ENCODE measurements at regions not wholly inside any gene's neighbourhood (a gene's known extent, or its start where the extent isn't known, plus 50 kb on each side); places are given as distances from the start of the nearest gene placed in this dataset.

GRCh38 chr17:79520167-79521165, 90.4 kb downstream of the RBFOX3 start:
- H3K36me3 ChIP-seq (ENCODE audit: control insufficient read depth in 2 of 2, extremely low read depth in 1 of 2, insufficient read depth in 2 of 2, low read length in 2 of 2), result no peaks in the 10 kb centered on the region
- peaks cover 0 to 5% of the 10 kb centered on the region in 2 experiments for H3K27me3 ChIP-seq (ENCODE audit: control insufficient read depth in 2 of 2, insufficient read depth in 2 of 2, low read length in 2 of 2)
- H3K9me1 ChIP-seq (replicated peaks; ENCODE audit: control insufficient read depth, extremely low read depth, insufficient read depth, low read length), result no peaks in the 10 kb centered on the region
- no peak overlapping the region for H3K4me2 ChIP-seq (ENCODE audit: insufficient read depth, low read length)
- H4K20me1 ChIP-seq (replicated peaks; ENCODE audit: control insufficient read depth, extremely low read depth, insufficient read depth, low read length), result no peaks in the 10 kb centered on the region
- intact Hi-C loops (cut with micrococcal nuclease) (no loop called here), dilution Hi-C loops (cut with MboI; ENCODE audit: extremely low pct_ligation_motif_present, low sequenced_read_pairs) (no loop called here)
- TF ChIP-seq MAX (IDR thresholded peaks at IDR 0.05; ENCODE audit: insufficient read depth, insufficient read length), result no peak
- no peak overlapping the region for H3K9ac ChIP-seq (replicated peaks; ENCODE audit: extremely low read depth, insufficient read depth, low read length)
- no TSS peak for BruUV-seq (replicated peaks)
- no peaks in the 10 kb centered on the region for H3K4me1 ChIP-seq (ENCODE audit: control insufficient read depth, extremely low read depth, insufficient read depth, low read length)
- no peak overlapping the region for H3K27ac ChIP-seq (ENCODE audit: insufficient read depth, low read depth, low read length)
- CTCF ChIA-PET, result no interaction called here
- no peaks in the 10 kb centered on the region for H3K9me3 ChIP-seq (replicated peaks; ENCODE audit: control insufficient read depth, insufficient read depth, low read length)
- POLR2A ChIA-PET, result no interaction called here
- H2AFZ ChIP-seq (ENCODE audit: low read depth, low read length), result no peak overlapping the region
- H3K79me2 ChIP-seq (ENCODE audit: control insufficient read depth, insufficient read depth, low read length), result no peaks in the 10 kb centered on the region
- no peak for FAIRE-seq
- no peak for DNase-seq (ENCODE audit: low read depth, low spot score)
- no peak overlapping the region for H3K4me3 ChIP-seq (replicated peaks in 1 of 3; ENCODE audit: insufficient read depth in 1 of 3, low read depth in 1 of 3, low read length in 3 of 3)

- no peaks in the 10 kb centered on the region for H3K36me3 ChIP-seq (ENCODE audit: control insufficient read depth in 2 of 2, extremely low read depth in 1 of 2, insufficient read depth in 2 of 2, low read length in 2 of 2)
- H3K9ac ChIP-seq (replicated peaks; ENCODE audit: extremely low read depth, insufficient read depth, low read length), result no peak overlapping the region
- no peak overlapping the region for H3K27ac ChIP-seq (ENCODE audit: insufficient read depth, low read depth, low read length)
- no peak for DNase-seq (ENCODE audit: low read depth, low spot score)
- peaks cover 0 to 5% of the 10 kb centered on the region in 2 experiments for H3K27me3 ChIP-seq (ENCODE audit: control insufficient read depth in 2 of 2, insufficient read depth in 2 of 2, low read length in 2 of 2)
- no peak for TF ChIP-seq POLR2A (IDR thresholded peaks at IDR 0.05; ENCODE audit: low read depth, low read length)
- no peak for TF ChIP-seq JUN (IDR thresholded peaks at IDR 0.05; ENCODE audit: borderline replicate concordance, insufficient read depth, insufficient read length, low read depth)
- no peak for TF ChIP-seq MAX (IDR thresholded peaks at IDR 0.05; ENCODE audit: insufficient read depth, insufficient read length)
- TF ChIP-seq POLR2AphosphoS5 (IDR thresholded peaks at IDR 0.05; ENCODE audit: insufficient read depth, low read depth, low read length), result no peak
- no peak for TF ChIP-seq MYC (IDR thresholded peaks at IDR 0.05; ENCODE audit: low read depth, low read length)
- TF ChIP-seq CTCF (IDR thresholded peaks at IDR 0.05; ENCODE audit: extremely low read depth in 1 of 2, insufficient read depth in 1 of 2, low read depth in 1 of 2, low read length in 2 of 2), result no peak
- no peak for TF ChIP-seq FOS (IDR thresholded peaks at IDR 0.05; ENCODE audit: borderline replicate concordance, insufficient read depth, low read length)
- TF ChIP-seq EZH2 (IDR thresholded peaks at IDR 0.05; ENCODE audit: borderline replicate concordance, low read depth, low read length, severe bottlenecking), result no peak
- no peak for TF ChIP-seq GATA2 (IDR thresholded peaks at IDR 0.05; ENCODE audit: insufficient read depth, insufficient read length, low read depth, low read length)
- no peaks in the 10 kb centered on the region for H3K79me2 ChIP-seq (ENCODE audit: control insufficient read depth, insufficient read depth, low read length)
- intact Hi-C loops (cut with micrococcal nuclease) (no loop called here), dilution Hi-C loops (cut with MboI; ENCODE audit: extremely low pct_ligation_motif_present, low sequenced_read_pairs) (no loop called here)
- BruUV-seq (replicated peaks), result no TSS peak
- no peaks in the 10 kb centered on the region for H3K9me1 ChIP-seq (replicated peaks; ENCODE audit: control insufficient read depth, extremely low read depth, insufficient read depth, low read length)
- H3K9me3 ChIP-seq (replicated peaks; ENCODE audit: control insufficient read depth, insufficient read depth, low read length), result no peaks in the 10 kb centered on the region
- H3K4me1 ChIP-seq (ENCODE audit: control insufficient read depth, extremely low read depth, insufficient read depth, low read length), result no peaks in the 10 kb centered on the region
- no peak overlapping the region for H3K4me3 ChIP-seq (replicated peaks in 1 of 3; ENCODE audit: insufficient read depth in 1 of 3, low read depth in 1 of 3, low read length in 3 of 3)
- CTCF ChIA-PET, result no interaction called here
- no peak overlapping the region for H3K4me2 ChIP-seq (ENCODE audit: insufficient read depth, low read length)
- no peaks in the 10 kb centered on the region for H4K20me1 ChIP-seq (replicated peaks; ENCODE audit: control insufficient read depth, extremely low read depth, insufficient read depth, low read length)
- FAIRE-seq, result no peak
- H2AFZ ChIP-seq (ENCODE audit: low read depth, low read length), result no peak overlapping the region
- POLR2A ChIA-PET, result no interaction called here
Observed at GRCh38 chr17:79519601-79520000, 91.2 kb downstream of the RBFOX3 start.
